Mesothelial cell of epicardium (in vitro differentiated cells): ENCODE measurements at regions not wholly inside any gene's neighbourhood (a gene's known extent, or its start where the extent isn't known, plus 50 kb on each side); places are given as distances from the start of the nearest gene placed in this dataset.

Experiments used
- DNase-seq, 2 experiments: peaks; one replicate each; pipeline ENCODE4 v3.0.0; 2021; ENCODE audit warnings: low spot score in 2 of 2; ENCODE audit not compliant: unreplicated experiment in 2 of 2
- H3K27ac Mint-ChIP-seq: 2 replicates; pipeline ENCODE4 v1.8.0; 2021; ENCODE audit warnings: mixed read lengths
- H3K27me3 Mint-ChIP-seq: 2 replicates; pipeline ENCODE4 v1.8.0; 2021; ENCODE audit warnings: low read depth, mixed read lengths
- H3K36me3 Mint-ChIP-seq: 2 replicates; pipeline ENCODE4 v1.8.0; 2021; ENCODE audit warnings: mixed read lengths
- H3K4me1 Mint-ChIP-seq: 2 replicates; pipeline ENCODE4 v1.8.0; 2021; ENCODE audit warnings: mixed read lengths
- H3K4me3 Mint-ChIP-seq: 2 replicates; pipeline ENCODE4 v1.8.0; 2021; ENCODE audit warnings: mild to moderate bottlenecking, moderate library complexity, mixed read lengths
- H3K9me3 Mint-ChIP-seq: 2 replicates; pipeline ENCODE4 v1.8.0; 2021; ENCODE audit warnings: mixed read lengths
- TF ChIP-seq, protein P1 (sequence below): fragments of 200-600 bp; sonication (generic); IDR thresholded peaks from one replicate; pipeline ENCODE4 v1.5.0; 2021; ENCODE audit warnings: antibody characterized with exemption; ENCODE audit not compliant: unreplicated experiment

GRCh38 chr1:115496904-115497527 lies 144.8 kb upstream of the VANGL1 start:
- Mint-ChIP-seq H3K9me3 (no peaks in the 10 kb centered on the region), H3K27me3 (peaks cover 14% of the 10 kb centered on the region), H3K4me3 (no peak overlapping the region), H3K36me3 (no peaks in the 10 kb centered on the region), H3K4me1 (peaks cover 6% of the 10 kb centered on the region), H3K27ac (no peak overlapping the region)
- TF ChIP-seq, protein P1, sequence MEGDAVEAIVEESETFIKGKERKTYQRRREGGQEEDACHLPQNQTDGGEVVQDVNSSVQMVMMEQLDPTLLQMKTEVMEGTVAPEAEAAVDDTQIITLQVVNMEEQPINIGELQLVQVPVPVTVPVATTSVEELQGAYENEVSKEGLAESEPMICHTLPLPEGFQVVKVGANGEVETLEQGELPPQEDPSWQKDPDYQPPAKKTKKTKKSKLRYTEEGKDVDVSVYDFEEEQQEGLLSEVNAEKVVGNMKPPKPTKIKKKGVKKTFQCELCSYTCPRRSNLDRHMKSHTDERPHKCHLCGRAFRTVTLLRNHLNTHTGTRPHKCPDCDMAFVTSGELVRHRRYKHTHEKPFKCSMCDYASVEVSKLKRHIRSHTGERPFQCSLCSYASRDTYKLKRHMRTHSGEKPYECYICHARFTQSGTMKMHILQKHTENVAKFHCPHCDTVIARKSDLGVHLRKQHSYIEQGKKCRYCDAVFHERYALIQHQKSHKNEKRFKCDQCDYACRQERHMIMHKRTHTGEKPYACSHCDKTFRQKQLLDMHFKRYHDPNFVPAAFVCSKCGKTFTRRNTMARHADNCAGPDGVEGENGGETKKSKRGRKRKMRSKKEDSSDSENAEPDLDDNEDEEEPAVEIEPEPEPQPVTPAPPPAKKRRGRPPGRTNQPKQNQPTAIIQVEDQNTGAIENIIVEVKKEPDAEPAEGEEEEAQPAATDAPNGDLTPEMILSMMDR: no peak
- DNase-seq: no peak

- peak in 1 of 2 experiments; percentile 13 for DNase-seq
- no peaks in the 10 kb centered on the region for H3K36me3 Mint-ChIP-seq
- TF ChIP-seq, protein P1: no peak
- no peak overlapping the region for H3K27ac Mint-ChIP-seq
- no peak overlapping the region for H3K4me3 Mint-ChIP-seq
- peaks cover 6% of the 10 kb centered on the region for H3K4me1 Mint-ChIP-seq
- no peaks in the 10 kb centered on the region for H3K9me3 Mint-ChIP-seq
- H3K27me3 Mint-ChIP-seq: peaks cover 4% of the 10 kb centered on the region
Observed at GRCh38 chr1:115495625-115496024, 146.1 kb upstream of the VANGL1 start.

- no peak overlapping the region for H3K4me3 Mint-ChIP-seq
- peaks cover 1% of the 10 kb centered on the region for H3K9me3 Mint-ChIP-seq
- H3K36me3 Mint-ChIP-seq: no peaks in the 10 kb centered on the region
- peak in 1 of 2 experiments; percentile 14 for DNase-seq
- TF ChIP-seq, protein P1: no peak
- peaks cover 6% of the 10 kb centered on the region for H3K4me1 Mint-ChIP-seq
- peaks cover 3% of the 10 kb centered on the region for H3K27me3 Mint-ChIP-seq
- H3K27ac Mint-ChIP-seq: no peak overlapping the region
Observed at GRCh38 chr1:115495111-115495510, 146.7 kb upstream of the VANGL1 start.

DNA sequence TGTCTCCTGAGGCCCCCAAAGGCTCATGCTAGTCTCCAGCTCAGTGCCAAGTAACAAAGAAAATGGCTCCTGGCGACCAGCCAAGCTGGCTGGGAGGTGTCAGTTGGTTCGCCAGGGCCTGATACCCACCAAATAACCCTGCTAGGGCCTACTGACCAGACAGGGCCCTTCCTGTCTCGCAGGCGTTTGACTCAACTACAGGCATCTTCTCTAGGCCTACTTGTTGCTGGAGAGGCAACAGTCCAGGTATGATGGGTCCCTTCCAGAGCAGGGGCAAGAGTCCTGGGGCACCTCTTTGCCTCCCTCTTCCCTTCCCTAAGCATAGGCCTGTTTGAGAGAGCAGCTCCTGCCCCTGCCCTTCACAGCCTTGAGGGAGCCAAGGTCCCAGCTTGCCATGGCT lies 147.9 kb upstream of the VANGL1 start:
- H3K9me3 Mint-ChIP-seq: peaks cover 11% of the 10 kb centered on the region
- TF ChIP-seq, protein P1: no peak
- DNase-seq: peak in 1 of 2 experiments; percentile 29
- H3K36me3 Mint-ChIP-seq: no peaks in the 10 kb centered on the region
- no peak overlapping the region for H3K4me3 Mint-ChIP-seq
- peaks cover 6% of the 10 kb centered on the region for H3K4me1 Mint-ChIP-seq
- peaks cover 3% of the 10 kb centered on the region for H3K27me3 Mint-ChIP-seq
- H3K27ac Mint-ChIP-seq: no peak overlapping the region

DNA sequence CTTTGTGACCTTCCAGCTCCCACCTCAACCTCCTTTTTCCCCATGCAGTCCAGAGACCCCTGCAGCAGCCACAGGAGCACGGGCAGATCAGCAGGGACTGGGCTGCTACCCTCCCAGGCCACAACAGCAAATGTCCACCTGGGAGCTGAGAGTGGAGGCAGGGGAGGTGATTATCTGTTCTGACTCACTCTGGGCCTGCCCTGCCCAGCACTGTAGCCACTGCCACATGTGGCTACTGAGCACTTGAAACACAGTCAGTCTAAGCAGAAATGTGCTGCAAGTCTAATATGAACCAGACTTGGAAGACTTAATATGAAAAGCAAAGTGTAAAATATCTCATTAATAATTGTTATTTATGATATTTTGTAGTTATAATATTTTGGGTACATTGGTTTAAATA lies 148.9 kb upstream of the VANGL1 start:
- Mint-ChIP-seq H3K27me3 (peaks cover 3% of the 10 kb centered on the region), H3K36me3 (no peaks in the 10 kb centered on the region), H3K4me1 (peaks cover 6% of the 10 kb centered on the region), H3K4me3 (no peak overlapping the region), H3K27ac (peak overlapping the region; percentile 25), H3K9me3 (peaks cover 11% of the 10 kb centered on the region)
- DNase-seq: peak in 1 of 2 experiments; percentile 29
- TF ChIP-seq, protein P1: no peak
